CD8-positive, alpha-beta memory T cell (primary cell): ENCODE measurements at regions not wholly inside any gene's neighbourhood (a gene's known extent, or its start where the extent isn't known, plus 50 kb on each side); places are given as distances from the start of the nearest gene placed in this dataset.

Experiments used
- CTCF ChIA-PET: fragments of 350-600 bp; sonication (Branson Sonifier 250); formaldehyde crosslinking; loops from one replicate; lab custom pipeline; 2021; ENCODE audit warnings: antibody characterized with exemption; lab: Charles Lee
- POLR2A ChIA-PET: fragments of 350-600 bp; sonication (Branson Sonifier 250); formaldehyde crosslinking; loops from one replicate; lab custom pipeline; 2021; ENCODE audit warnings: antibody characterized with exemption; lab: Charles Lee
- DNase-seq, 5 donors: peaks; one replicate each; pipeline versions ENCODE4 v3.0.0 to v3.0.0-alpha.2; 2020 to 2022; ENCODE audit warnings: mixed read lengths in 1 of 5
- H3K27ac ChIP-seq: one replicate; pipeline ENCODE4 v1.7.0; 2013; ENCODE audit warnings: low read depth, mild to moderate bottlenecking, low read length, moderate library complexity
- H3K27me3 ChIP-seq: 2 replicates; pipeline ENCODE4 v1.7.0; 2013; ENCODE audit warnings: low read length, mild to moderate bottlenecking; ENCODE audit not compliant: insufficient read depth, poor library complexity, severe bottlenecking
- H3K36me3 ChIP-seq: 2 replicates; pipeline ENCODE4 v1.7.0; 2013; ENCODE audit warnings: mild to moderate bottlenecking, low read length, moderate library complexity; ENCODE audit not compliant: insufficient read depth
- H3K4me1 ChIP-seq: 2 replicates; pipeline ENCODE4 v1.7.0; 2013; ENCODE audit warnings: mild to moderate bottlenecking, low read length, moderate library complexity; ENCODE audit not compliant: insufficient read depth
- H3K4me3 ChIP-seq: 2 replicates; pipeline ENCODE4 v1.7.0; 2013; ENCODE audit warnings: mild to moderate bottlenecking, low read length
- H3K9me3 ChIP-seq: 2 replicates; pipeline ENCODE4 v1.7.0; 2013; ENCODE audit warnings: mild to moderate bottlenecking, low read length
- H3K27ac Mint-ChIP-seq, 8 donors: one replicate each; pipeline ENCODE4 v1.8.0; 2020 to 2021; ENCODE audit warnings: mixed read lengths in 8 of 8, mild to moderate bottlenecking in 6 of 8, inconsistent platforms in 3 of 8, moderate library complexity in 3 of 8
- H3K27me3 Mint-ChIP-seq, 2 donors: one replicate each; pipeline ENCODE4 v1.8.0; 2020 to 2021; ENCODE audit warnings: mixed read lengths in 2 of 2, mild to moderate bottlenecking in 1 of 2, moderate library complexity in 1 of 2
- H3K36me3 Mint-ChIP-seq, 3 donors: one replicate each; pipeline ENCODE4 v1.8.0; 2020 to 2021; ENCODE audit warnings: mixed read lengths in 3 of 3, inconsistent platforms in 1 of 3, mild to moderate bottlenecking in 1 of 3
- H3K4me1 Mint-ChIP-seq, 3 donors: one replicate each; pipeline ENCODE4 v1.8.0; 2020 to 2021; ENCODE audit warnings: mixed read lengths in 3 of 3, inconsistent platforms in 1 of 3, mild to moderate bottlenecking in 1 of 3
- H3K4me3 Mint-ChIP-seq, 7 donors: one replicate each; pipeline ENCODE4 v1.8.0; 2020 to 2021; ENCODE audit warnings: mixed read lengths in 7 of 7, mild to moderate bottlenecking in 6 of 7, moderate library complexity in 4 of 7, inconsistent platforms in 2 of 7
- H3K9me3 Mint-ChIP-seq, 5 donors: one replicate each; pipeline ENCODE4 v1.8.0; 2020 to 2022; ENCODE audit warnings: mixed read lengths in 5 of 5, mild to moderate bottlenecking in 3 of 5, moderate library complexity in 2 of 5, inconsistent platforms in 1 of 5

DNA sequence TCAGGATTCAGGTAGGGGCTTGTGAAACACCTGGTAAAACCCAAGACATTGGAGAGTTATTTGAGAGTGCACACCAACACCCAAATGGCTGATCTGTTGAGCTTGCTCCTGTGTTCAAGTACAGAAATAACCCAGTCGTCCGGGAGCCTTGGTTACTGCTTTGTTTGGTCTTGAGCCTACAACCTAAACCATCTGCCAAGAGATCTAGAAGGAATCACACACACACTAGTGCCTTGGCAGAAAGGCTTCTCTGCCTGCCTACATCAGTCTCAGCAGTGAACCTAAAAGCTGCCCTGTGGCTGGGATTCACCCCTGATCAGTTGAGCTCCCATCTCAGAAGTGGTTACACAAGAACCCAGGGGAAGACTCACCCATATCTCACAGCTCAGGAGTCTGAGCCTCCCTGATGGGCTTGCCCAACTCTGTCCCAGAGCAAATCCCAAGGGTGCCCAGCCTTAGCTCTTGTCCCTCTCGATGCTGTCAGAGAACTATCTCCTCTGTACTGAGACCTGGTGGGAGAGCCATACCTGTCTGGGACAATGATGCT is 167.6 kb downstream of the CXCL12 start:
- Mint-ChIP-seq H3K27me3 (peaks cover 6 to 7% of the 10 kb centered on the region in 2 donors), H3K36me3 (no peaks in the 10 kb centered on the region), H3K27ac (no peak overlapping the region), H3K4me1 (no peaks in the 10 kb centered on the region), H3K4me3 (no peak overlapping the region), H3K9me3 (peaks cover 4 to 26% (median 14%) of the 10 kb centered on the region in 5 donors)
- Histone ChIP-seq H3K9me3 (no peaks in the 10 kb centered on the region), H3K36me3 (no peaks in the 10 kb centered on the region), H3K4me1 (no peaks in the 10 kb centered on the region), H3K27ac (no peak overlapping the region), H3K4me3 (no peak overlapping the region), H3K27me3 (no peaks in the 10 kb centered on the region)
- POLR2A ChIA-PET, result no interaction called here
- no peak for DNase-seq
- CTCF ChIA-PET, result no interaction called here

DNA sequence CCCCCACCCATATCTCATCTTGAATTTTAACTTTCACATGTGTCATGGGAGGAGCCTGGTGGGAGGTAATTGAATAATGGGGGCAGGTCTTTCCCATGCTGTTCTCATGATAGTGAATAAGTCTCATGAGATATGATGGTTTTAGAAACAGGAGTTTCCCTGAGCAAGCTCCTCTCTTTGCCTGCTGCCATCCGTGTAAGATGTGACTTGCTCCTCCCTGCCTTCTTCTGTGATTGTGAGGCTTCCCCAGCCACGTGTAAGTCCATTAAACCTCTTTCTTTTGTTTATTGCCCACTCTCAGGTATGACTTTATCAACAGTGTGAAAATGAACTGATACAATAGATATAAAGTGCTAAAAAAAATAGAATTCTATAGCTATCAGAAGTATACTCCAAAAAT is 168.8 kb downstream of the CXCL12 start:
- Mint-ChIP-seq H3K27ac (no peak overlapping the region), H3K4me3 (no peak overlapping the region), H3K36me3 (no peaks in the 10 kb centered on the region), H3K9me3 (peaks cover 4 to 20% (median 14%) of the 10 kb centered on the region in 5 donors), H3K27me3 (peaks cover 6 to 7% of the 10 kb centered on the region in 2 donors), H3K4me1 (no peaks in the 10 kb centered on the region)
- Histone ChIP-seq H3K9me3 (no peaks in the 10 kb centered on the region), H3K27ac (no peak overlapping the region), H3K36me3 (no peaks in the 10 kb centered on the region), H3K4me3 (no peak overlapping the region), H3K27me3 (no peaks in the 10 kb centered on the region), H3K4me1 (no peaks in the 10 kb centered on the region)
- no peak for DNase-seq
- CTCF ChIA-PET, result interaction anchor here (0.8 kb wide), 1 partner anchor 42 kb away, joined by 3 read pairs; no protein-coding TSS in a partner anchor
- POLR2A ChIA-PET, result no interaction called here

DNA sequence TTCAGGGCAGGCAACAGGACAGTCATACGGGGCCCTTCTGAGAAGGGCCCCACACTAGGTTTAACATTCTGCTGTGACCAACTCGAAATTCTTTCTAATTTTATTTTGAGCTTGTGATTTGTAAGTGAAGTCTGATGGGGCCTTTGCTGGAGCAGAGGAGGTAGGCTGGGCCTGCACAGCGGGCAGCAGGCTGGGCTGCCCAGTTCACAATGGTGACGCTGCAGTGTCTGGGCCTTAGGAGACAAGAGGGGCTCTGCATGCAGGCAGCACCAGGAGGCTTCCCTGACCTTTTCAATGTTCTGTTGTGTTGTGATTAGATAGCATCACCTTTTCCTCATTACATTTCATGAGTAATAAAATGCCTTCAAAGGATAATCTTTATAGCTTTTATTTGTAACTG is 175.1 kb downstream of the CXCL12 start:
- H3K36me3 Mint-ChIP-seq, result no peaks in the 10 kb centered on the region
- Histone ChIP-seq H3K27me3 (no peaks in the 10 kb centered on the region), H3K36me3 (no peaks in the 10 kb centered on the region), H3K4me1 (no peaks in the 10 kb centered on the region), H3K9me3 (no peaks in the 10 kb centered on the region), H3K27ac (no peak overlapping the region), H3K4me3 (no peak overlapping the region)
- peaks cover 3 to 16% of the 10 kb centered on the region in 2 donors for H3K27me3 Mint-ChIP-seq
- no peak for DNase-seq
- H3K27ac Mint-ChIP-seq, result no peak overlapping the region
- ChIA-PET CTCF (no interaction called here), POLR2A (no interaction called here)
- H3K4me1 Mint-ChIP-seq, result no peaks in the 10 kb centered on the region
- H3K4me3 Mint-ChIP-seq, result no peak overlapping the region
- peaks cover 0 to 10% (median 6%) of the 10 kb centered on the region in 5 donors for H3K9me3 Mint-ChIP-seq

DNA sequence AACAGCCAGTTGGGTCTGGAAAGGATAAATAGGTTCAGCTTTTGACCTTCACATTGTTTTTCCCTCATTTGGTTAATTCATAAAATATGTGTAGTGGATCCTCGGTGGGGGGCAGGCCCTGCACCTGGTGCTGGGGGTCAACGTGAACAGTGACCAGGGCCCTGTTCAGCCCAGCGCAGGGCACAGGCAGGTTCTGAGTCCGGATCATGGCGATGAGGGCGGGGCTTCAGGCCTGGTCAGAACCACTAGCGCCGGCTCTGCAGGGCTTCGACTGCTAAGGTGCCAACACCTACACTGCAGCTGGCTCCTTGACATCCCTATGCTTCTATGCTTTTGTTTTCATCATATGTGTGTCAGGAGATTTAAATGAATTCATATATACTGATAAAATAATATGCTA is 177.7 kb downstream of the CXCL12 start:
- no peaks in the 10 kb centered on the region for H3K36me3 Mint-ChIP-seq
- ChIA-PET CTCF (no interaction called here), POLR2A (no interaction called here)
- Histone ChIP-seq H3K36me3 (no peaks in the 10 kb centered on the region), H3K27ac (no peak overlapping the region), H3K4me3 (no peak overlapping the region), H3K27me3 (no peaks in the 10 kb centered on the region), H3K9me3 (no peaks in the 10 kb centered on the region), H3K4me1 (no peaks in the 10 kb centered on the region)
- no peak for DNase-seq
- H3K4me3 Mint-ChIP-seq, result no peak overlapping the region
- H3K4me1 Mint-ChIP-seq, result no peaks in the 10 kb centered on the region
- peaks cover 4 to 8% (median 5%) of the 10 kb centered on the region in 5 donors for H3K9me3 Mint-ChIP-seq
- peaks cover 4 to 16% of the 10 kb centered on the region in 2 donors for H3K27me3 Mint-ChIP-seq
- no peak overlapping the region for H3K27ac Mint-ChIP-seq

DNA sequence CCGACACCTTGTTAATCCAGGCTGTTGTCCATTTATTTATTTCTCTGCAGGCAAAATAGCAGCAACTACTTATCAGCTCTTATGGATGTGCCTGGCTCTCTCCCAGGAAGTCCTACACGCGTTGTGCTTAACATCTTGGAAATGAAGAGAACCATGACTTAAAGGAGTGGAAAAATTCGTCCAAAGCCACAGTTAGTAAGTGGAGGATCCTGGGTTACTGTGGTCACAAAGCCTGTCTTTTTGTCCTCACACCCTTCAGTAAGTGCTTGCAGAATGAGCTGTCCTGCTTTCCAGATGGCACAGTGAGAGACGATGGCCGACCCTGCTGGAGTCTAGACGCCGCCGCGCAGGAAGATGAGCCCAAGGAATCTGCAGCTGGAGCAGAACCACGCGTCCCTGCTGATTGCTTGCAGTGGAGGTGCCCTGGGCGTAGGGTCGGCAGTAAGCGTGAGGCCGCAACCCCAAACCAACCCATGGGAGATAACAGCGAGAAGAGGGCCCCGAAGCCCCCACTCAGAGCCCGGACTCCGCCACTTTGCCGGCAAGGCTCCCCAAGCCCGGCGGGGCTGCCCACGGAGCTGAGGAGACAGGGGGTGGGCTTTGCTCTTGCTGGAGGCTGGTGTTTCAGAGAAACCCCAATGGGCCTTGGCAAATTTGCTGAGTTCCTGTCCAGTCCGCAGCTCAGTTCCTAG is 178.6 kb downstream of the CXCL12 start:
- no peaks in the 10 kb centered on the region for H3K4me1 ChIP-seq
- ChIA-PET POLR2A (no interaction called here), CTCF (no interaction called here)
- DNase-seq, result no peak
- no peaks in the 10 kb centered on the region for H3K36me3 ChIP-seq
- no peaks in the 10 kb centered on the region for H3K27me3 ChIP-seq
- Mint-ChIP-seq H3K4me3 (no peak overlapping the region), H3K36me3 (no peaks in the 10 kb centered on the region), H3K9me3 (peaks cover 4 to 8% (median 5%) of the 10 kb centered on the region in 5 donors), H3K4me1 (no peaks in the 10 kb centered on the region), H3K27ac (no peak overlapping the region), H3K27me3 (peaks cover 6 to 16% of the 10 kb centered on the region in 2 donors)
- no peak overlapping the region for H3K27ac ChIP-seq
- H3K9me3 ChIP-seq, result no peaks in the 10 kb centered on the region
- no peak overlapping the region for H3K4me3 ChIP-seq

DNA sequence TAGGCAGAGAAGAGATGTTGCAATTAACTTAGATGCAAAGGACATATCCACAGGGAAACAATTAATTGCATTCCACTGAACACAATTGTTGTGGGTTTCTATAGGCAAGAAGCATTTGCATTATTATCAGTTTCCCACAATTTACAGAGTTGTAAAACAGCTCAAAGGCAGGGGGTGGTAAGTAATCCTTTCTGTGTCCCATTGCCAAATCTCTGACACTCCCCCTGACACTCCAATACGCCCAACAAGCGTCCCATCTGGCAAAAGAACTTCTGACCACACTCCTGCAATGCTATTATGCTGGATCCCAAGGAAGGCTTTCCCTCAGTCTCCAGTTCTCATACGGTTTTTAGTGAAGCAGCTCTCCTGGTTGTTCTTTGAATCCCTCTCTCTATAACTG is 179.8 kb downstream of the CXCL12 start:
- Mint-ChIP-seq H3K36me3 (peaks cover 0 to 5% (median 0%) of the 10 kb centered on the region in 3 donors), H3K4me1 (no peaks in the 10 kb centered on the region), H3K9me3 (peaks cover 5 to 8% (median 8%) of the 10 kb centered on the region in 5 donors), H3K27me3 (peaks cover 4 to 11% of the 10 kb centered on the region in 2 donors), H3K27ac (no peak overlapping the region), H3K4me3 (no peak overlapping the region)
- no peak overlapping the region for H3K4me3 ChIP-seq
- H3K27ac ChIP-seq, result no peak overlapping the region
- H3K27me3 ChIP-seq, result no peaks in the 10 kb centered on the region
- POLR2A ChIA-PET, result no interaction called here
- CTCF ChIA-PET, result no interaction called here
- no peak for DNase-seq
- H3K36me3 ChIP-seq, result no peaks in the 10 kb centered on the region
- H3K9me3 ChIP-seq, result no peaks in the 10 kb centered on the region
- H3K4me1 ChIP-seq, result no peaks in the 10 kb centered on the region

DNA sequence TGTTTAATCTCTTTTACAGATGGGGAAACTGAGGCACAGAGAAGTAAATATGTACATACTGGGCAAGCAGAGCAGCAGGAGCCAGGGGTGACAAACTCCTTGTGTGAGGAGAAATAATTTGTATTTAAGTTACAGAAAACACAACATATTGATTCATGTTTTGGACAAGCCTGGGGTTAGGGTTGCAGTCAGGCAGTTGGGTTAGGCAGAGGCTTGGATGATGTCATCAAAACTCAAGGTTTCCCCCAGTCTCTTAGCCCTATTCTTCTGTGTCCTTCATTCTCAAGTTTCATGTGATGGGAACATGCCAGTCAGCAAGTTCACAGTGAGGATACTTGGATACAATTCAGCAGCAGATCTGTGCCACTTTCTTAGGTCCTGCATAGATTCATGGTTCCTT is 181.4 kb downstream of the CXCL12 start:
- H3K36me3 Mint-ChIP-seq, result peaks cover 0 to 7% (median 0%) of the 10 kb centered on the region in 3 donors
- no peaks in the 10 kb centered on the region for H3K4me1 Mint-ChIP-seq
- H3K4me3 Mint-ChIP-seq, result no peak overlapping the region
- no peaks in the 10 kb centered on the region for H3K27me3 ChIP-seq
- H3K27me3 Mint-ChIP-seq, result peaks cover 5% of the 10 kb centered on the region in 2 donors
- H3K4me1 ChIP-seq, result no peaks in the 10 kb centered on the region
- peaks cover 5 to 8% (median 8%) of the 10 kb centered on the region in 5 donors for H3K9me3 Mint-ChIP-seq
- no peak overlapping the region for H3K27ac Mint-ChIP-seq
- no peaks in the 10 kb centered on the region for H3K36me3 ChIP-seq
- ChIA-PET POLR2A (no interaction called here), CTCF (no interaction called here)
- no peak for DNase-seq
- H3K27ac ChIP-seq, result no peak overlapping the region
- no peak overlapping the region for H3K4me3 ChIP-seq
- H3K9me3 ChIP-seq, result no peaks in the 10 kb centered on the region

DNA sequence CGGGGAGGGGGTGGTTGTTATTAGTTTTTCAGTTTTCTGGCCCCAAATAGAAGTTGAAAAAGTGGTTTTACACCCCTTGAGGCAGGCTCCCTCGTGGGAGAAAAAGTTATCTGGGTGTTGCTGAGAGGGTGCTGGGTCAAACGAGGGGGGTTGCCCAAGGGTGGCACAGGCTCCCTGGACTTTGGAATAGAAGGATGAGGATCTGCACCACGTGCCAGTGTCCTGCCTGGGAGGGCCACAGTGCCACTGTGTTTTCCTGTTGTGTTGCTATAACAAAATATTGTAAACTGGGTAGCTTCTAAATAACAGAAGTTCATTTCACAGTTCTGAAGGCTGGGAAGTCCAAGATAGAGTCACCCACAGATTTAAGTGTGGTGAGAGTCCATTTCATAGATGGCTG is 181.9 kb downstream of the CXCL12 start:
- CTCF ChIA-PET, result no interaction called here
- peaks cover 3 to 8% (median 8%) of the 10 kb centered on the region in 5 donors for H3K9me3 Mint-ChIP-seq
- Histone ChIP-seq H3K36me3 (no peaks in the 10 kb centered on the region), H3K4me1 (no peaks in the 10 kb centered on the region), H3K9me3 (no peaks in the 10 kb centered on the region), H3K27ac (no peak overlapping the region), H3K27me3 (no peaks in the 10 kb centered on the region), H3K4me3 (no peak overlapping the region)
- H3K27me3 Mint-ChIP-seq, result peaks cover 5% of the 10 kb centered on the region in 2 donors
- no peak for DNase-seq
- no peak overlapping the region for H3K4me3 Mint-ChIP-seq
- POLR2A ChIA-PET, result no interaction called here
- H3K27ac Mint-ChIP-seq, result no peak overlapping the region
- no peaks in the 10 kb centered on the region for H3K4me1 Mint-ChIP-seq
- peaks cover 0 to 7% (median 0%) of the 10 kb centered on the region in 3 donors for H3K36me3 Mint-ChIP-seq
